AG09309 (cell line): ENCODE measurements at regions not wholly inside any gene's neighbourhood (a gene's known extent, or its start where the extent isn't known, plus 50 kb on each side); places are given as distances from the start of the nearest gene placed in this dataset.

Experiments
- DNase-seq: peaks from one replicate; pipeline ENCODE4 v3.0.0-alpha.2; 2010; ENCODE audit warnings: low read depth
- H3K4me3 ChIP-seq: 2 replicates; pipeline ENCODE4 v1.5.1; 2011; ENCODE audit warnings: mild to moderate bottlenecking, low read depth, low read length, moderate library complexity; ENCODE audit not compliant: control insufficient read depth
- CTCF ChIP-seq: IDR thresholded peaks from 2 replicates; pipeline ENCODE4 v1.5.1; 2011; ENCODE audit warnings: mild to moderate bottlenecking, low read depth, low read length, inconsistent platforms; ENCODE audit not compliant: insufficient read depth, control insufficient read depth; ENCODE audit errors: missing control alignments

- no peak for TF ChIP-seq CTCF
- DNase-seq: no peak
- H3K4me3 ChIP-seq: no peak overlapping the region
Observed at GRCh38 chr5:53236683-53237082, 127.1 kb upstream of the MOCS2 start.

- DNase-seq: no peak
- no peak for TF ChIP-seq CTCF
Observed at GRCh38 chr5:53237876-53238275, 128.3 kb upstream of the MOCS2 start.

GRCh38 chr5:53239301-53239990, 129.9 kb upstream of the MOCS2 start:
- TF ChIP-seq CTCF: no peak
- H3K4me3 ChIP-seq: no peak overlapping the region

More at GRCh38 chr5:53237876-53238275, 128.3 kb upstream of the MOCS2 start:
- H3K4me3 ChIP-seq: no peak overlapping the region

GRCh38 chr5:53240661-53241060, 131.1 kb upstream of the MOCS2 start:
- no peak overlapping the region for H3K4me3 ChIP-seq
- TF ChIP-seq CTCF: no peak
- DNase-seq: no peak

More at GRCh38 chr5:53239301-53239990, 129.9 kb upstream of the MOCS2 start:
- no peak for DNase-seq

GRCh38 chr5:53241572-53241971, 132.0 kb upstream of the MOCS2 start:
- DNase-seq: no peak
- no peak for TF ChIP-seq CTCF
- no peak overlapping the region for H3K4me3 ChIP-seq

GRCh38 chr5:53243403-53243802, 133.8 kb upstream of the MOCS2 start:
- no peak for DNase-seq
- no peak overlapping the region for H3K4me3 ChIP-seq
- TF ChIP-seq CTCF: no peak
